ENCODE measurements at regions not wholly inside any gene's neighbourhood (a gene's known extent, or its start where the extent isn't known, plus 50 kb on each side); places are given as distances from the start of the nearest gene placed in this dataset.

GRCh38 chr17:53659181-53659580, 163.5 kb upstream of the KIF2B start:
- no peak for TF ChIP-seq CTCF (conservative IDR thresholded peaks at IDR 0.05; ENCODE audit: low read depth, low read length)
- no peak for TF ChIP-seq EZH2 (IDR thresholded peaks at IDR 0.05; ENCODE audit: borderline replicate concordance, low read depth, low read length, poor library complexity, severe bottlenecking)
- intact Hi-C loops (cut with micrococcal nuclease; ENCODE audit: unreplicated experiment), result no loop called here
- no peak for DNase-seq (ENCODE audit: low spot score)
- H3K4me1 ChIP-seq (ENCODE audit: insufficient read depth, low read length, poor library complexity, severe bottlenecking), result no peaks in the 10 kb centered on the region
- no TSS peak for BruUV-seq (replicated peaks)
- no peak overlapping the region for H3K4me3 ChIP-seq (ENCODE audit: low read depth, low read length, poor library complexity, severe bottlenecking)
- H3K27me3 ChIP-seq (replicated peaks; ENCODE audit: insufficient read depth, low read depth, low read length, poor library complexity), result peaks cover 8% of the 10 kb centered on the region
- H3K27ac ChIP-seq (ENCODE audit: low read depth, low read length, poor library complexity, severe bottlenecking), result no peak overlapping the region
- CTCF ChIA-PET, result no interaction called here
- peaks cover 6% of the 10 kb centered on the region for H3K9me3 ChIP-seq (ENCODE audit: low read depth, low read length, poor library complexity, severe bottlenecking)
- POLR2A ChIA-PET (ENCODE audit: low non-redundant PET), result no interaction called here
- no peaks in the 10 kb centered on the region for H3K36me3 ChIP-seq (ENCODE audit: insufficient read depth, low read length, poor library complexity, severe bottlenecking)

GRCh38 chr17:53655591-53655990, 167.1 kb upstream of the KIF2B start:
- CTCF ChIA-PET, result no interaction called here

GRCh38 chr17:53649201-53649600, 173.5 kb upstream of the KIF2B start:
- ChIA-PET CTCF (no interaction called here), POLR2A (ENCODE audit: low non-redundant PET) (no interaction called here)
- no peak for DNase-seq (ENCODE audit: low spot score)
- Histone ChIP-seq H3K4me1 (ENCODE audit: insufficient read depth, low read length, poor library complexity, severe bottlenecking) (no peaks in the 10 kb centered on the region), H3K4me3 (ENCODE audit: low read depth, low read length, poor library complexity, severe bottlenecking) (no peak overlapping the region), H3K9me3 (ENCODE audit: low read depth, low read length, poor library complexity, severe bottlenecking) (no peaks in the 10 kb centered on the region), H3K27me3 (replicated peaks; ENCODE audit: insufficient read depth, low read depth, low read length, poor library complexity) (no peaks in the 10 kb centered on the region), H3K36me3 (ENCODE audit: insufficient read depth, low read length, poor library complexity, severe bottlenecking) (no peaks in the 10 kb centered on the region), H3K27ac (ENCODE audit: low read depth, low read length, poor library complexity, severe bottlenecking) (no peak overlapping the region)
- intact Hi-C loops (cut with micrococcal nuclease; ENCODE audit: unreplicated experiment), result no loop called here
- BruUV-seq (replicated peaks), result no TSS peak
- TF ChIP-seq EZH2 (IDR thresholded peaks at IDR 0.05; ENCODE audit: borderline replicate concordance, low read depth, low read length, poor library complexity, severe bottlenecking) (no peak), CTCF (conservative IDR thresholded peaks at IDR 0.05; ENCODE audit: low read depth, low read length) (no peak)

More at GRCh38 chr17:53655591-53655990, 167.1 kb upstream of the KIF2B start:
- TF ChIP-seq CTCF (conservative IDR thresholded peaks at IDR 0.05; ENCODE audit: low read depth, low read length), result no peak
- TF ChIP-seq EZH2 (IDR thresholded peaks at IDR 0.05; ENCODE audit: borderline replicate concordance, low read depth, low read length, poor library complexity, severe bottlenecking), result no peak
- no peak for DNase-seq (ENCODE audit: low spot score)
- peaks cover 8% of the 10 kb centered on the region for H3K27me3 ChIP-seq (replicated peaks; ENCODE audit: insufficient read depth, low read depth, low read length, poor library complexity)
- no peaks in the 10 kb centered on the region for H3K36me3 ChIP-seq (ENCODE audit: insufficient read depth, low read length, poor library complexity, severe bottlenecking)
- H3K4me3 ChIP-seq (ENCODE audit: low read depth, low read length, poor library complexity, severe bottlenecking), result no peak overlapping the region
- intact Hi-C loops (cut with micrococcal nuclease; ENCODE audit: unreplicated experiment), result no loop called here
- peaks cover 6% of the 10 kb centered on the region for H3K9me3 ChIP-seq (ENCODE audit: low read depth, low read length, poor library complexity, severe bottlenecking)
- BruUV-seq (replicated peaks), result no TSS peak
- H3K4me1 ChIP-seq (ENCODE audit: insufficient read depth, low read length, poor library complexity, severe bottlenecking), result no peaks in the 10 kb centered on the region
- no peak overlapping the region for H3K27ac ChIP-seq (ENCODE audit: low read depth, low read length, poor library complexity, severe bottlenecking)
- POLR2A ChIA-PET (ENCODE audit: low non-redundant PET), result no interaction called here

Data from A673 (cell line).